ENCODE measurements at regions not wholly inside any gene's neighbourhood (a gene's known extent, or its start where the extent isn't known, plus 50 kb on each side); places are given as distances from the start of the nearest gene placed in this dataset.
"Not testable (repeated sequence)": the region's sequence is repeated elsewhere in the genome, so short reads cannot be mapped to it uniquely, and the experiment has no call there.

DNA sequence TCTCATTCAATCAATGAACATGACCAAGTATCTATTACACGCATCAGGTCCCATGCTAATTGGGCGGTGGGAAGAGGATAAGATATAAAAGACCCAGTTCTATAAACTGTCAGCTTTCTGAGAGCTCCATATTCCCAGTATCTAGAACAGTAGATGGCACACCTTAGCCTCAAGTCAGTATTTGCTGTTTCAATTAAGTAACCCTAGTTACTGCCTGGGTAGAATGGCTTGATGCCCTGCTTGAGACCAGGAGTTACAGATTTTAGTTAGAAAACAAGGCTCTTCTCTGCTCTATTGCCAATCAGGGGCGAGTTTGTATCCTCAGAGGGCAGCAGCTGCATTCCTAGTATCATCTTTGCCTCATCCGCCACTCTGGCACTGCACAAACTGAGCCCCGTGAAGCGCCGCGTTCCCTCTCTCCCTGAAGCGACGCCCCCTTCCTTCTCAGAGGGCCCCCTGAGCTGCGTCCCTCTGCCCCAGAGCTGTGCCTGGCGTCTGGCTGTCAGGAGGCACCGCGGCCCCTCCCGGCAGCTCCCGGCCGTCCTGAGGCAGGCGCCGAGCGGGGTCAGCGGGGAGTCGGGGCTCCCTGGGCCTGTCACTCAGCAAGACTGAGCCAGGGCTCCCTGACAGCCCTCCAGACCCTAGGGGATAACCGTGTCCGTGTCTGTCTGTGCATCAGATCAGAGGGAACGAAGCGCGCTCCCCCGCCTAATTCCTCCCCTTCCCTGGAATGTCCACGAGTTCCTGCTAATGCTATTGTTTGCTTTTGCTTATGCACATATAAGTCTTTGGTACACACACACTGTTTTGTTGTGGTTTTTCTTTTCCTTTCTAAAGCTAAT is 212.4 kb upstream of the TTC29 start:
- no peak for DNase-seq (ENCODE audit: low spot score)
- TF ChIP-seq, protein P1, sequence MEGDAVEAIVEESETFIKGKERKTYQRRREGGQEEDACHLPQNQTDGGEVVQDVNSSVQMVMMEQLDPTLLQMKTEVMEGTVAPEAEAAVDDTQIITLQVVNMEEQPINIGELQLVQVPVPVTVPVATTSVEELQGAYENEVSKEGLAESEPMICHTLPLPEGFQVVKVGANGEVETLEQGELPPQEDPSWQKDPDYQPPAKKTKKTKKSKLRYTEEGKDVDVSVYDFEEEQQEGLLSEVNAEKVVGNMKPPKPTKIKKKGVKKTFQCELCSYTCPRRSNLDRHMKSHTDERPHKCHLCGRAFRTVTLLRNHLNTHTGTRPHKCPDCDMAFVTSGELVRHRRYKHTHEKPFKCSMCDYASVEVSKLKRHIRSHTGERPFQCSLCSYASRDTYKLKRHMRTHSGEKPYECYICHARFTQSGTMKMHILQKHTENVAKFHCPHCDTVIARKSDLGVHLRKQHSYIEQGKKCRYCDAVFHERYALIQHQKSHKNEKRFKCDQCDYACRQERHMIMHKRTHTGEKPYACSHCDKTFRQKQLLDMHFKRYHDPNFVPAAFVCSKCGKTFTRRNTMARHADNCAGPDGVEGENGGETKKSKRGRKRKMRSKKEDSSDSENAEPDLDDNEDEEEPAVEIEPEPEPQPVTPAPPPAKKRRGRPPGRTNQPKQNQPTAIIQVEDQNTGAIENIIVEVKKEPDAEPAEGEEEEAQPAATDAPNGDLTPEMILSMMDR (IDR thresholded peaks at IDR 0.05; ENCODE audit: extremely low read depth, missing control alignments): no peak

DNA sequence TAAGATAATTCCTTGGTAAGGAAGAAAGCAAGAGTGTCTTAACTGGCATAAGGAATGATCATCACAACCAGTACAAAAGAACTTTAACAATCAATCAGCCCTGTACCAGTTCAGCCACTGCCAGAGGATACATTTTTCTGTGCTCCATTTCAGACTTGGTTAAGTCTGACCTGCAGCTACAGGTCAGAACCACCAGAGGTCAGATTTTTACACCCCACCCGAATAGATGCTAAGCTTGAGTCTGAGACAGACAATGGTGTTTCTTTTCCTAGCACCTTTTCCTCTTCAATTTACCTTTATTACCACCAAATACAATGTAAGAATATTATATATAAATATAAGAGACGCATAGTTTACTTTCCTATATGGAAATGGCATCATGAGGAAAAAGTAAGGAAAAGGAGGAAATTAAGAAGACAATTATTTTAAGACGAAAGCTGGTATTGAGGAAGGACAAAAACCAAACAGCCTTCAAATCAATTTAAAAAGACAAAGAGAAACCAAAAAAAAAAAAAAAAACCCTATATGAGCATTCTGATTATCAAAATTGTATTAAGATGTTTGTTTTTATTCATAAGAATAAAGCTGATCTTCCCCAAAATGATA is 215.3 kb upstream of the TTC29 start:
- TF ChIP-seq, protein P1 (IDR thresholded peaks at IDR 0.05; ENCODE audit: extremely low read depth, missing control alignments): peak; percentile 72
- DNase-seq (ENCODE audit: low spot score): peak; percentile 76

DNA sequence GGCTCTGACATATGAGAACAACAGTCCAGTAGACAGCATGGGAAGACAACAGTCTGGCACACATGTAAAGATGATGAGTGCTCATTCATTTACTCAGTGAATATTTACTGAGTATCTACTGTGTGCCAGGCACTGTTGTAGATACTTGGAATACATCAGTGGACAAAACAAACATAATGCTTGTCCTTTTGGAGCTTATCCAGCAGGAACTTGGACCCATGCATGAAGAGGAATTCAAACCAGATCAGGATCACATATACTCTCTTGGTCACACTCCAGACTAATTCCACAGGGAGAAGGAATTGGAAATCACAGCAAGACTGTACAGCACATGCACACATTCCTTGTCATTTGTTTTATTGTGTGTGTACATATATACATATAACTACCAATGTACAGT is 217.6 kb upstream of the TTC29 start:
- no peak for DNase-seq (ENCODE audit: low spot score)
- TF ChIP-seq, protein P1 (IDR thresholded peaks at IDR 0.05; ENCODE audit: extremely low read depth, missing control alignments): no peak

DNA sequence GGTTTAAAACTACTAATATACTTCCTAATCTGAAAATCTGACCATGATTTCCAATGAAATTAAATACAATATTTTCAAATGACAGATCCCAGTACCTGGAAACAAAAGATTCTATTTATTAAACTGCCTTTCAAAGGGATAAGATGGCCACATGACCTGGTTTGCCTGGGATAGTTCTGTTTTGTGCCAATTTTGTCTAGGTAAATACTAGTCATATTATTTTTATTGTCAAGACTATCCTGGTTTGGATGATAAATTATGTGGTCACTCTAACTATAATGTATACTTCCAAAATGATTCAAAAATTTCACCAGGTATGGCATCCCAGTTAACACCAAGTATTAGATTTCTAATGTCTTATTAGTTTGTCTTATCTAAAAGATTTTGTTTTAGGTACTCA is 222.5 kb upstream of the TTC29 start:
- not testable (repeated sequence) for DNase-seq (ENCODE audit: low spot score)

DNA sequence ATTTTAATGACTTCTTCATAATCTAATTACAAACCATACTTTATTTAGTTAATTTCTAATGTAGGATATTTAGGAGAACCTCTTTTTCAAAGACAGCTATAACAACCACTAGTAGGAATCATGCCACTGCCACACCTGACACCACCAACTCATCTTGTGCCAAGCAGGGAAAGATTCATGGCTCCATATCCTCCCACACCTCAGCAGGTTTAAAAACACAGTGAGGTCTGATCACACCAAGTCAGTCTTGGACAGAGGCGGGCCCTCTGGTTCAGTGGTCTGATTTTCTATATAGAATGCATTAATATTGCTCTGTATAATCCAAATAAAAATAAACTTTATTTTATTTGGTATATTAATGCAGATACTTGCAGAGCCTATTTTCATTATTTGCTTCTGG is 227.7 kb upstream of the TTC29 start:
- DNase-seq (ENCODE audit: low spot score): no peak
- TF ChIP-seq, protein P1 (IDR thresholded peaks at IDR 0.05; ENCODE audit: extremely low read depth, missing control alignments): no peak

DNA sequence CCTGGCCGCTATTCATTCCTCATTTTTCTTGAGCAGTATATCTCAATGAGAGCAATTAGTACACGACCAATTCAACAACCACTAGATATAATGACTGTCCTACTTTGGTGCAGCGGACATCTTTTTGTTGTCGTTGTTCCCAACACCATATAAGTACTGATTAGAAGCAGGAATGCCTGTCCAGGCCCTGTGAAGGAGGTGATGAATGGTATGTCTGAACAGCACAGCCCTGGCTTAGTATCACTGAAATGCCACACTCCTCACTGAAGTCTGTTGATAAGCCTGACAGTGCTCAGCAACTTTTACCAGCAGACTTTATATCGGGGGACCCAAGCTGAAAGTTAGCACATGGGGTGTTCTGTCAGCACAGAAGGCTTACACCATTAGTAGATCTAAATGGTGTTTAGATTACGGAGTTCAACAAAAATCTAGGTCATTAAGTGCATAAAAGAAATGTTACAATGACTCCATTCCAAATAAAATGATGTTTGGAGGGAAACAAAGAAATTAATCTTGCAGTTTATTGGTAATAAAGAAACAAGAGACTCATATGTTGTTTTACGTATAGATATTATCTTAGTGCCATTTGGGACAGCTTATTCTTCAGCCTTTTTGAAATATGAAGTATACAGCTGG is 228.3 kb upstream of the TTC29 start:
- no peak for DNase-seq (ENCODE audit: low spot score)
- TF ChIP-seq, protein P1 (IDR thresholded peaks at IDR 0.05; ENCODE audit: extremely low read depth, missing control alignments): no peak

DNA sequence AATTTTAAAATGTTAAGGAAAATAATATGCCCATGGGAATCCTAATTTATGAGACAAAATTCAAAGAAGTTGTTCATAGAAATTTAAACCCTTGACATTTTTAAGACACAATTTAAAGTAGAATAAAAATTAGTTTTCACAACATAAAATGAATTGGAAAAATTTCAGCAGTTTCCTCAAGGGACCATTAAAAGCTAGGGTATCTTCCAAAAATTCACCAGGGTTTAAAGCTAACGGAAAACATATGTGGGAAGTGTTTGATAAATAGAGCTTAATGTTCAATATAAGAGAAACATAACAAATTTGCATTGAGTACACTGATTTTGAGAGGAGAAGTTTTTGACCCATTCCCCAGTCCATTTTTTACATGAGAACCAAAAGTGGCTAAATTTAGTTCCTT is 228.9 kb upstream of the TTC29 start:
- no peak for DNase-seq (ENCODE audit: low spot score)
- TF ChIP-seq, protein P1 (IDR thresholded peaks at IDR 0.05; ENCODE audit: extremely low read depth, missing control alignments): no peak

Measured in GM20000 (cell line).